Keratinocyte (primary cell): ENCODE measurements at regions not wholly inside any gene's neighbourhood (a gene's known extent, or its start where the extent isn't known, plus 50 kb on each side); places are given as distances from the start of the nearest gene placed in this dataset.

Experiments
- DNase-seq: peaks from one replicate; pipeline ENCODE4 v3.0.0-alpha.2; 2011; ENCODE audit warnings: low read depth, missing footprints, low spot score
- FAIRE-seq: peaks from 2 replicates; lab custom pipeline; 2011; peaks lifted over from hg19 to GRCh38; lab: Jason Lieb, UNC
- H2AFZ ChIP-seq: 2 replicates; pipeline ENCODE4 v1.6.0; 2012; ENCODE audit warnings: low read length, control low read depth, inconsistent platforms; ENCODE audit not compliant: control insufficient read depth
- H3K27ac ChIP-seq: 2 replicates; pipeline ENCODE4 v1.5.1; 2011; ENCODE audit warnings: low read length; ENCODE audit not compliant: control insufficient read depth, insufficient read depth
- H3K27me3 ChIP-seq: 3 replicates; pipeline ENCODE4 v1.6.0; 2011; ENCODE audit warnings: low read length; ENCODE audit not compliant: control insufficient read depth, insufficient read depth; ENCODE audit errors: extremely low read depth
- H3K36me3 ChIP-seq, 2 experiments: 2 replicates in 1 of 2; 3 replicates in 1 of 2; pipeline ENCODE4 v1.5.1; 2011; ENCODE audit warnings: low read length in 2 of 2, mild to moderate bottlenecking in 1 of 2; ENCODE audit not compliant: control insufficient read depth in 2 of 2, insufficient read depth in 2 of 2; ENCODE audit errors: extremely low read depth in 1 of 2
- H3K4me1 ChIP-seq: 3 replicates; pipeline ENCODE4 v1.5.1; 2011; ENCODE audit warnings: low read length; ENCODE audit not compliant: control insufficient read depth, insufficient read depth; ENCODE audit errors: extremely low read depth
- H3K4me2 ChIP-seq: 3 replicates; pipeline ENCODE4 v1.6.0; 2011; ENCODE audit warnings: low read depth, low read length; ENCODE audit not compliant: control insufficient read depth, insufficient read depth; ENCODE audit errors: extremely low read depth
- H3K4me3 ChIP-seq, 3 experiments: fragments of 200-600 bp in 1 of 3; sonication (generic) in 1 of 3; 2 replicates in 2 of 3; 3 replicates in 1 of 3; pipeline ENCODE4 v1.5.1; 2011 to 2016; ENCODE audit warnings: low read length in 3 of 3, mild to moderate bottlenecking in 3 of 3, control low read depth in 2 of 3, inconsistent platforms in 1 of 3, low read depth in 1 of 3, mixed read lengths in 1 of 3, mixed run types in 1 of 3, moderate library complexity in 1 of 3; ENCODE audit not compliant: control insufficient read depth in 2 of 3, insufficient read depth in 2 of 3; ENCODE audit errors: extremely low read depth in 1 of 3
- H3K79me2 ChIP-seq: 2 replicates; pipeline ENCODE4 v1.6.0; 2012; ENCODE audit warnings: low read length; ENCODE audit not compliant: control insufficient read depth, insufficient read depth
- H3K9ac ChIP-seq: 3 replicates; pipeline ENCODE4 v1.6.0; 2011; ENCODE audit warnings: low read length; ENCODE audit not compliant: control insufficient read depth, insufficient read depth; ENCODE audit errors: extremely low read depth
- H3K9me1 ChIP-seq: 3 replicates; pipeline ENCODE4 v1.6.0; 2011; ENCODE audit warnings: low read length; ENCODE audit not compliant: control insufficient read depth, insufficient read depth; ENCODE audit errors: extremely low read depth
- H3K9me3 ChIP-seq: 2 replicates; pipeline ENCODE4 v1.5.1; 2012; ENCODE audit warnings: low read depth, low read length; ENCODE audit not compliant: control insufficient read depth
- H4K20me1 ChIP-seq: 3 replicates; pipeline ENCODE4 v1.6.0; 2011; ENCODE audit warnings: low read length; ENCODE audit not compliant: control insufficient read depth, insufficient read depth; ENCODE audit errors: extremely low read depth
- EZH2 ChIP-seq: IDR thresholded peaks from one replicate; pipeline ENCODE4 v1.6.1; 2012; ENCODE audit warnings: inconsistent platforms, mild to moderate bottlenecking, low read length, moderate library complexity
- dilution Hi-C: fragments of 300-500 bp; cut with MboI; formaldehyde crosslinking; loops from one replicate; pipeline ENCODE4 v1.7.0; 2020; ENCODE audit warnings: low sequenced_read_pairs; ENCODE audit not compliant: extremely low pct_ligation_motif_present
- TF ChIP-seq, protein P1 (sequence below), 3 experiments: IDR thresholded peaks in 1 of 3; conservative IDR thresholded peaks in 1 of 3; optimal IDR thresholded peaks in 1 of 3; 2 replicates in 2 of 3; 3 replicates in 1 of 3; pipeline versions ENCODE3 to v1.5.1; 2011; ENCODE audit warnings: low read length in 3 of 3, mild to moderate bottlenecking in 3 of 3, moderate library complexity in 2 of 3, control low read depth in 1 of 3, inconsistent platforms in 1 of 3; ENCODE audit not compliant: insufficient read depth in 2 of 3; ENCODE audit errors: extremely low read depth in 1 of 3

GRCh38 chr14:39673734-39674133, 241.5 kb upstream of the FBXO33 start:
- Histone ChIP-seq H3K9me1 (no peaks in the 10 kb centered on the region), H3K79me2 (no peaks in the 10 kb centered on the region), H3K9ac (no peak overlapping the region), H3K4me2 (no peak overlapping the region), H4K20me1 (no peaks in the 10 kb centered on the region), H3K4me3 (no peak overlapping the region), H3K36me3 (no peaks in the 10 kb centered on the region), H3K9me3 (no peaks in the 10 kb centered on the region), H3K27me3 (no peaks in the 10 kb centered on the region), H3K27ac (no peak overlapping the region), H3K4me1 (no peaks in the 10 kb centered on the region), H2AFZ (no peak overlapping the region)
- TF ChIP-seq, protein P1, sequence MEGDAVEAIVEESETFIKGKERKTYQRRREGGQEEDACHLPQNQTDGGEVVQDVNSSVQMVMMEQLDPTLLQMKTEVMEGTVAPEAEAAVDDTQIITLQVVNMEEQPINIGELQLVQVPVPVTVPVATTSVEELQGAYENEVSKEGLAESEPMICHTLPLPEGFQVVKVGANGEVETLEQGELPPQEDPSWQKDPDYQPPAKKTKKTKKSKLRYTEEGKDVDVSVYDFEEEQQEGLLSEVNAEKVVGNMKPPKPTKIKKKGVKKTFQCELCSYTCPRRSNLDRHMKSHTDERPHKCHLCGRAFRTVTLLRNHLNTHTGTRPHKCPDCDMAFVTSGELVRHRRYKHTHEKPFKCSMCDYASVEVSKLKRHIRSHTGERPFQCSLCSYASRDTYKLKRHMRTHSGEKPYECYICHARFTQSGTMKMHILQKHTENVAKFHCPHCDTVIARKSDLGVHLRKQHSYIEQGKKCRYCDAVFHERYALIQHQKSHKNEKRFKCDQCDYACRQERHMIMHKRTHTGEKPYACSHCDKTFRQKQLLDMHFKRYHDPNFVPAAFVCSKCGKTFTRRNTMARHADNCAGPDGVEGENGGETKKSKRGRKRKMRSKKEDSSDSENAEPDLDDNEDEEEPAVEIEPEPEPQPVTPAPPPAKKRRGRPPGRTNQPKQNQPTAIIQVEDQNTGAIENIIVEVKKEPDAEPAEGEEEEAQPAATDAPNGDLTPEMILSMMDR (optimal IDR thresholded peaks at IDR 0.05 in 1 of 3, IDR thresholded peaks at IDR 0.05 in 1 of 3, conservative IDR thresholded peaks at IDR 0.05 in 1 of 3; ENCODE audit: extremely low read depth in 1 of 3, insufficient read depth in 2 of 3, low read length in 3 of 3) = no peak
- TF ChIP-seq EZH2 = no peak
- no peak for DNase-seq
- no peak for FAIRE-seq
- dilution Hi-C loops = no loop called here

- no peaks in the 10 kb centered on the region for H3K9me3 ChIP-seq
- FAIRE-seq (no peak), DNase-seq (no peak)
- no peak overlapping the region for H3K9ac ChIP-seq
- H3K27me3 ChIP-seq = no peaks in the 10 kb centered on the region
- no peak overlapping the region for H2AFZ ChIP-seq
- dilution Hi-C loops = no loop called here
- no peaks in the 10 kb centered on the region for H4K20me1 ChIP-seq
- no peak overlapping the region for H3K4me3 ChIP-seq
- H3K27ac ChIP-seq = no peak overlapping the region
- no peak for TF ChIP-seq EZH2
- TF ChIP-seq, protein P1 (optimal IDR thresholded peaks at IDR 0.05 in 1 of 3, IDR thresholded peaks at IDR 0.05 in 1 of 3, conservative IDR thresholded peaks at IDR 0.05 in 1 of 3; ENCODE audit: extremely low read depth in 1 of 3, insufficient read depth in 2 of 3, low read length in 3 of 3) = no peak
- H3K36me3 ChIP-seq = no peaks in the 10 kb centered on the region
- H3K4me1 ChIP-seq = no peaks in the 10 kb centered on the region
- H3K4me2 ChIP-seq = no peak overlapping the region
- H3K9me1 ChIP-seq = no peaks in the 10 kb centered on the region
- H3K79me2 ChIP-seq = no peaks in the 10 kb centered on the region
These were observed 241.1 kb upstream of the FBXO33 start for GRCh38 chr14:39673270-39673711.
